GM18511 (cell line): ENCODE measurements at regions not wholly inside any gene's neighbourhood (a gene's known extent, or its start where the extent isn't known, plus 50 kb on each side); places are given as distances from the start of the nearest gene placed in this dataset.

Experiments used
- ATAC-seq: cut with Tn5 transposase; IDR thresholded peaks from one replicate; pipeline ENCODE4 v1.9.1; 2021; ENCODE audit warnings: mild to moderate bottlenecking, moderate library complexity; ENCODE audit not compliant: unreplicated experiment

DNA sequence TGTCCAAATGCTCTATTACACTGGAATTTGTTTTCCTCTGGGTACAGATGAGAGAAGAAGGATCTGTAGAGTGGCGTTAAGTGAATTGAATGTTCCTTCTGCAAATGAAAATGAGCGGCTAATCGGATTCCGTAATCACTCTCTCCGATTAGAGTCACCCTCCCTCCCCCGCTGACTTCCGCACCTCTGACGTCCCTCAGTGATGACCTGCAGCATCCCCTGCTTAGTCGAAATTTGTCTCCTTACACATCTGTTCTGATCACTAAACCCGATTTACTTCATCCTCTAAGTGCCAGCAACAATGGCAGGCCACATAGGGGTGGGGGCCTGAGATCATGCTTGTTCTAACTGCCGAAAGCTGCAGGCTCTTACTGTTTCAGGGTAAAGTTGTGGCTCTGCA, 378.7 kb downstream of the SEC16B start:
- ATAC-seq: no peak

- ATAC-seq: no peak
Measured at GRCh38 chr1:177589166-177589565, 380.7 kb downstream of the SEC16B start.

DNA sequence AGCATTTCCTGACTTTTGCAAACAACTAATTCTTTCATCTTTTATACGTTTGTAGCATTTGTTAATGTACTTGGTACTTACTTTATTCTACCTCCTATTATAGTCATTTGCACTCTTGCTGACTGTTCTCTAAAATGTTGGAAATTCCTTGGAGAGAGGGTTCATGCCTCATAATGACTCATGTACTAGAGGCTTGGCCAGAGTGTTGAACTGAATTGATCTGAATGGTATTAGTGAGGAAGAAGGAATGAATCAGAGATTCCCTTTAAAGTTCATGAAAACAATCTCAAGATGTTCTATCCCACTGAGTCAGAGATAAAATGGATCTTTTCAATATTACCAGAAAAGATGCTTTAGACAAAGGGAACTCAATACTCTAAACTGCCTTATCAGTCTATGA, 383.4 kb downstream of the SEC16B start:
- no peak for ATAC-seq

- ATAC-seq: peak; percentile 60
Measured at GRCh38 chr1:177585302-177586220, 384.3 kb downstream of the SEC16B start.

DNA sequence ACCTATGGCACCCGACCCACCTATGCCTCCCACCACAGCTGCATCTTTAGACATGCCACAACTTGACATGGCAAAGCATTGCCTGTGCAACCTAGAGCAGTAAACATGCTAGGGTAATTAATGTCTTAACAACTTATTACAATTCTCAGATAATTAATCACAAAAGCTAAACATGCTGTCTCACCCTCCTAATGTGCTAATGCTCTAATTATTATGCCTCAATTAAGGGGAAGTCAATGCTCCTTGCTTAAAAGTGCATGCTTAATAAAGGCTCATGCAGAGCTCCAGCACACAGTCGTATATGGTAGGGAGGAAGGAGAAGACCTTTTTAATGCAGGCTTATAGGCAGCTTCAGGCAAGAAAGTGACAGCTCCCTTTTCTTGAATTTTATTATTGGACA, 396.0 kb downstream of the SEC16B start:
- no peak for ATAC-seq

- no peak for ATAC-seq
Measured at GRCh38 chr1:177571485-177572076, 398.3 kb downstream of the SEC16B start.

DNA sequence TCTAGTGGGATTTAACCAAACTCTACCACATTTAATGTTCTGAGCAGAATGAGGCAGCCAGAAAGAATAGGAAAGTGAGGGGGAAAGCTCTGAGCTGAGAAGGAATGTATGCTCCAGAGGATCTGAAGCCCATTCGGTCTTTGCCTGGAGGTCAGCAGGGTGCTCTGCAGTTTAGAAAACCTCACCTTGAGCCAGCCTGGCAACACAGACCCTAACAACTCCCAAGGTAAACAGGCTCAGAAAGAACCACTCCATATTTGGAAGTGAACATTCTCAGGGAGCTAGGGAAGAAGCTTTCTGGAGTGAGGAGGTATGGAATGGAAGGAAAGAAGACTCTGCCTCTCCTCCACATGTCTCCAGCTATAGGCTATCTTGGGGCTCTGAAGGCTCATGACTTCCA, 398.8 kb downstream of the SEC16B start:
- no peak for ATAC-seq

DNA sequence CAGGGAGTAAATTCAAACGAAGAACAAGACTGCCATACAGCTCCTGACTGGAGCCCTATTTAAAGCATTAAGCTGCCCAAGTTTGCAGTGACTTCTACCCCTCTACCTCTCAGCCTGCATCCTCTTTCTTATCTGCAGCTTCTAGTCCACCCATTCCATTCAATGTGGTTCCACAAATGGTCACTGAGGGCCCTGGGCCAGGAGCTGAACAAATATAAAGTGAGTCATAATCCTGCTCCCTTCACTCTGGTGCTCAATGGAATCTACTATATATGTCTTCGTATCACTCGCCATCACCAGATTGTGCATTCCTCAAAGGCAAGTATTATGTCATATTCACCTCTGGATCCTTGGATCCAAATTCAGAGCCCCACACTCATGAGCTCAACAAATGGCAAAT, 398.7 kb downstream of the BRINP2 start:
- ATAC-seq: no peak

DNA sequence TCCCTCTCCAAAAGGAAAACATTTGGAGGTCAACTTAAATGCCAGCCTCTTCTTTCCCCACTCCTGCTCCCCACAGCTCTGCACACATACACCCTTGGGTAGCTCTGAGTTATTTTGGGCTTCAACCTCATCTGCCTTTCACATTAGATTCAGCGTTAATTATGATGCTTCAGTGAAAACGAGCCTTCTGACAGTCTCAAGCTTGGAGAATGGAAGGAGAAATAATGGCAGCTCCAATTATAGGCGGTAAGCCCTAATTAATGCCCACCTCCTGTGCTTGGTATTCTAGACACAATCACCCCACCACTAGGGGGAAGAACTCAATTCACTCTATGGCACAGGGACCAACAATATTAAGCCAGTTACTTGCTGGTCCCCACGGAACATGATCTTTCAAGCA, 397.9 kb downstream of the BRINP2 start:
- ATAC-seq: no peak

DNA sequence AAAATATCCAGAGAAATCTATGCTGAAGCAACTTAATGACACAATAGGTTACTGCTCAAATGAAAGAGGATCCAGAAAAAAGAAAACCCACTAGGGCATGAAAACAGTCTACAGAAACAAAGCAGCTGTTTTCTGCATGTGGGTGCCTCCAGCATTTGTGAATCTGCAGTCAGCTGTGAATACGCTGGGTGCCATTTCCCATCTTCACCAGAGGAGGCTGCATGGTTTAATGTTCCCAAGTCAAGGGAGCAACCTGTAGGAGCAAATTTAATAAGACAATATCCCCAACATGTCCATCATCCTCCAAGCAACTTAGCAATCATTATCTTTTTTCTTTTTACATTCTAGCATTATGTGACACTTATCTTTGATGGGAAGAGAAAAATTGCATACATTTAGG, 396.6 kb downstream of the BRINP2 start:
- no peak for ATAC-seq

DNA sequence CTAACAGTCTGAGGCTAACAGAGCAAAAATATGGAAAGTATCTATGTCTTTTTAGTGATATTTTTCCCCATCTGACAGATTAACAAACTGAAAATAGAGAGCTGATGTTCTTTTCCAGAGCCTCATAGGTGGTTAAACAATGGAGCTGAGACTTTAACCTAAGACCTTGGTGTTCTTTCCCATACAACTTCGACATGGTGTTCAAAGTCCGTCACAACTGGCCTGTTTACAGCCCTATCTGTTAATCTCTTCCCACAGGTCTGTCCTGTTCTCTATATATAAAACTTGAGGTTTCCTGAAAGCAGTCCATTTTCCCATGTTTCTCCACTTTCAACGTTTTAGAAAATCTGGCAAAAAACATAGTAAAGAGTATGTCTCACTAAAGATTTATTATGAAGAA, 395.7 kb downstream of the BRINP2 start:
- ATAC-seq: no peak

- ATAC-seq: peak; percentile 78
Measured at GRCh38 chr1:177561436-177561835, 390.7 kb downstream of the BRINP2 start.

GRCh38 chr1:177558372-177558771, 387.6 kb downstream of the BRINP2 start:
- ATAC-seq: no peak

DNA sequence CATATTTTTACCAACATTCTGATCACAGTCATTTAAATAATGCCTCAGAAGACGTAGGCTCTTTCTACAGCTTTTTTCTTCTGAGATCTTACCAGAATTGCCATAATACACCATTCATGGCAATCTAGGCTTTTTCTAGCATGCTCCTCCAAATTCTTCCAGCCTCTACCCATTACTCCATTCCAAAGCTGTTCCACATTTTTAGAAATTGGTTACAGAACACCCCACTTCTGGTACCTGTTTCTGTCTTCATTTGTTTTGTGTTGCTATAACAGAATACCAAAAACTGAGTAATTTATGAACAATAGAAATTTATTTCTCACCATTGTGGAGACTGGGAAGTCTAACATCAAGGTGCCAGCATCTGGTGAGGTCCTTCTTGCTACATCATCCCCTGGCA, 385.4 kb downstream of the BRINP2 start:
- no peak for ATAC-seq

DNA sequence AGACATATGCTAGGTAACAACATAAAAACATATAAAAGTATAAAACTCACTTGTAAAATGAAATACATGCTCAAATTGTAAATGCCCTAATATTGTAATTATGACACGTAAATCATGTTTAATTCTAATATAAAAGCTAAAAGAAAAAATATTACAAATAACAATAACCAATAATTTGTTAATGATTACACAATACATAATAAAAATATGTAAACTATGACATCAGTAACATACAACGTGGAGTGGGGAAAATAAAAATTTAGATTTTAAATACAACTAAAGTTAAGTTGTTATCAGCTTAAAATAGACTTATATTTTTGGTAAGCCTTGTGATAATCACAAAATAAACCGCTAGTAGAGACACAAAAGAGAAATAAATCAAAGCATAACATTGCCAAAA, 376.4 kb downstream of the BRINP2 start:
- no peak for ATAC-seq

DNA sequence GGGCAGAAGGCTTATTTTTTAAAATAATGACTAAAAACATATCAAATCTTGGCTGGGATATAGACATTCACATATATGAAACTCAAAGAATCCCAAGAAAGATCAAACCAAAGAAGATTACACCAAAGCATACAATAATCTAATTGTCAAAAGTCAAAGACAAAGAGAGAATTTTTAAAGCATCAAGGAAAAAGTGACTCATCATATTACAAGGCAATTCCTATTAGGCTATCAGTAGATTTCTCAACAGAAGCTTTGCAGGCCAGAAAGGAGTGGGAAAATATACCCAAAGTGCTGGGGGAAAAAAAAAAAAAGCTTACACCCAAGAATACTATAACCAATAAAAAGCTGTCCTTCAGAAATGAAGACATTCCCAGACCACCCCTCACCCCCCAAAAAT, 375.6 kb downstream of the BRINP2 start:
- ATAC-seq: no peak

GRCh38 chr1:177526201-177526600, 355.4 kb downstream of the BRINP2 start:
- ATAC-seq: no peak

- no peak for ATAC-seq
Measured at GRCh38 chr1:177525176-177525575, 354.4 kb downstream of the BRINP2 start.

GRCh38 chr1:177517546-177517945, 346.8 kb downstream of the BRINP2 start:
- no peak for ATAC-seq

DNA sequence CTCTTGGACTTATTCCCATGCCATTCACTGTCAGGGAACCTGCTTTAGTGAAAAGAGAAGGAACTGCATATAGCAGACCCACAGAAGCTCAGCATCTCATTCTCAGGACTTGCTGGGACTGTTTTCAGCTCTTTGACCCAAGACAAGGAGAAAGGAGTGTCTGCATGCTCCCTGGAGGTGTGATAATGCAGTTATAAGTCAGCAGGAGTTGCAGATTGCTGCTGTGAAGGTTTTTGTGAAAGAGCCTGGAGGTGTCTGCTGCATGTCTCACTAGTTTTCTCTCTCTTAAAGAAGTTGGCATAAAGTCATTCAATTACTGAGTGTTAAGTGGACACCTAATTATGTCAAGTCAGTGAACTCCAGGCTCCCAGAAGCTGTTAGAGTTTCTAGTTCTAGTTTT, 343.4 kb downstream of the BRINP2 start:
- no peak for ATAC-seq

- no peak for ATAC-seq
Measured at GRCh38 chr1:177511036-177511435, 340.3 kb downstream of the BRINP2 start.

GRCh38 chr1:177505905-177506590, 335.3 kb downstream of the BRINP2 start:
- no peak for ATAC-seq
